ENCODE measurements at regions not wholly inside any gene's neighbourhood (a gene's known extent, or its start where the extent isn't known, plus 50 kb on each side); places are given as distances from the start of the nearest gene placed in this dataset.

DNA sequence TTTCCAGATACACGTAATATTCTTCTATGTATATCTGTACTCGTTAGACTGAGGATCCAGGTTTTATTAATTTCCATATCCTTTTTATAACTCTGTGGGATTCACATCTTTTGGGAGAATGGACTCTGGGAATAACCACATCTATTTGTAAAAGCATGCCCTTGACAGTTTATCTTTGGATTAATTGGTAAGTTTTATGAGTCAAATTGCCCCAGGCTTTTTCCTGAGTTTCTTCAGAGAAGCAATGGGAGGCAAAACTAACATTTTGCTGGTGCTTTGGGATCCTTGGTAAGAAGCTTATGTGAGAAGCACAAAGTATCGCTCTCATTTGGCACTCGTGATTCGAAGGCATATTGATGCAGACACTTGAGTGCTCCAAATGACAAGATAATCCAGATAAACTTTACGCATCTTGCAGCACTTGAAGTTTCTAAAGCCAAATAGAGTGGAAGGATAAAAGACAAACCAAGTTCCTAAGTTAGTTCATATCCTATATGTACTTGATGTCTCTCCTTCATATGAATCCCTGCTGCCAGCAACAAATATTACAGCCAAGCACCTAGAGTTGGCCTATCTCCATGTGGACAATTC, 324.7 kb downstream of the TLE4 start:
- FAIRE-seq (no peak), DNase-seq (ENCODE audit: insufficient read length, low spot score) (no peak)

DNA sequence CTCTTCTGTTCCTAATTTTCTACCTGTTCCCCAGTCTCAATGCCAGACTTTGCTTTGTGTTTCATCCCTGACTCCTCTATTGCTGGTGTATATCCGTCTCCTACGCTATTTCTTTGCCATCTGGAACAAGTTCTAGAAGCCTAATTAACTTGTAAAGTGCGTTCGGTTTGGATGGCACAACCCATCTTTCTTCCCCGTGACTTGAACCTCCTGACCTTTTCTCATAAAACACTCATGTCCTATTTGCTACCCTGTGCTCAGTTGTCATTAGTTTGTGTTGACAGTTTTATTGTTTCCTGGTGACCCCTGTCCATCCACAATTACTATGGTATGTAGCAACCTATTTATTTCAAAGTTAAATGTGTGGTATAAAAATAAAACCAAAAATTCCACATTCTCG, 323.5 kb downstream of the TLE4 start:
- FAIRE-seq (no peak), DNase-seq (ENCODE audit: insufficient read length, low spot score) (no peak)

DNA sequence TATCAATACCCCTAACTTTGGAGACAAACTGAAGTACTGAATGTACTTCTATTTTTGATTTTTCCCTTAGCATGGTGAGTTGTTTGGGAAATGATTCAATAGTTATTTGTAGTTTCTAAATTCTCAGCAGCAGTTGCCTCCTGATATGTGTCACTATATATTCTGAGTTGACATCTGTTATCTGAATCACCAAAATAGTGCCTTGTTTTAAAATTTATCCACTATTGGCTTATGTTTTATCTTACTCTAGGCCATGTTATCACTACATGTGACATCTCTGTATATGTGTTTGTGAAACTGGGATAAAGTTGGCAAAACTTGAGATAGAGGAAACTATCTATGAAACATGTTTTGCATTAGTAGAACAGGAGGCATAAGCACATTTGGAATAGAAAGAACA, 317.6 kb downstream of the TLE4 start:
- DNase-seq (ENCODE audit: insufficient read length, low spot score) (no peak), FAIRE-seq (no peak)

DNA sequence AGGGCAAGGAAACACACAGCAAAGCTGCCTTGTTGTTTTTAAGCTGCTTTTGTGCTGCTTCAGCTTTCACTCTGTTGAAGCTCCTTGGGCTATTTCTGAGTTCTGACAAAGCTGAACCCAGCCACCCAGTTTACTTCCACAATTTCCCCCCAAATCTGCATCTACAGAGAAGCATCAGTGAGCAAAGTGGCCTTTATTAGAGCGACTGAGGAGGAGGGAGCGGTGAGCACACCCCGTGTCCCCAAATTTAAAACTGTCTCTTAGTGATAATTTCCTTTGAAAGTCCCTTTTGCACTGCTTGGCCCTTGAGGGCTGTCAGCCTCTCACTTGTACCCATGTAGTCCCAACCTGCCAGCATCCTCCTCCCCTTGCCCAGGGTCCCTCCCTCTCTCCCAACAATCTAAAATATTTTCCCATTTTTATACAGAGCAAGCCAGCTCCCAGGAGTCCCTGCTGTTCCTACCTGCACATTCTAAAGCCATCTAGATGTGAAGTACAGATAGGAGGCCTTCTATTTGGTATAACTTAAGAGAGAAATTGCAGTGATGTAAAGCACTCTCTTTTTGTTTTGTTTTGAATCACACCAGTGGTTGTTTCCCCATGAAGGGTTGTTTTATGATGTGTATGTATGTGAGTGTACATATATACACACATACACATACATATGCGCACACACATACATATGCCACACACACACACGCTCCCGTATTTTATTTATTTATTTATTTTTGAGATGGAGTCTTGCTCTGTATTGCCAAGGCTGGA, 313.5 kb downstream of the TLE4 start:
- FAIRE-seq (no peak), DNase-seq (ENCODE audit: insufficient read length, low spot score) (no peak)

DNA sequence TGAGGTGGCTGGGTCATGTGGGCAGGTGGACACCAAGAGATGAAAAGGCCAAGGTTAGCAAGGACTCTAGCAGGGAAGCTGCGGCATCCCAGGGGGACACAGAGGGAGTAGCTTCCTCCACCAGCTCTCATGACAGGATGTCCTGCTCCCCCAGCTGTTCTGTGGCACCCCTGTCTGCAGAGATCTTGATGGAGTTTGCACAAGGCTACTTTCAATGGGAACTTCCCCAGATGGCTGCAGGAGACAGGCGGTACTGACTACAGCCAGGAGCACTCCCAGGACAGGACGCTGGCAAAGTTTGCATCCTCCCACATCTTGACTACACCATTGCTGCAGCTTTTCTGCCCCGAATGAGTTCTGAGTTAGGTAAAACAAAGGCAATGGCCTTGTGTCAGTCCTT, 312.8 kb downstream of the TLE4 start:
- DNase-seq (ENCODE audit: insufficient read length, low spot score) (no peak), FAIRE-seq (no peak)

DNA sequence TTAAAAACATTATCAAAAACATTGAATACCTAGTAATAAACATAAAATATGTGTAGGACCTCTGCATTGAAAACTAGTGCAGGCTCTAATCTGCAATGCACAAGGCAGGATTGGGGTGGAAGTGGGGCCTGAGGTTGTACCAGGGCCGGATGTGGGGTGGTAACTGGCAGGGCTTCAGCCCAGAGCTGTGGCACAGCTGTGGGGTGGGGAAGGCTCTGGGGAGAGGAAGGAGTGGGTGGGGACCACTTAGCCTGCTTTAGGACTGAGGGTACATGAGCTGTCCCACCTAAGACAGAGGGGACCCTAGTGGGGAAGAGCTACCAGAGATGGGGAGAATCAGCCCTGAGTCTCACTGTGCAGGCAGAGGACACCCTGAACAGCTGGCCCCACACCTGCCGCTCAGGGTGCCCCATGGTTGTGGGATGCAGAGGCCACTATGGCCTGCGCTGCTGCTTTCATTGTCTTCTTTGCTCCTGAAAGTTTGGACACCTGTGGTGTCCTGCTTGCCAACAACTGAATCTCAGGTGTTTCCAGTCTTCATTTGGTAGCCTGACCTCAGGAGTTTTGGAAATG, 311.4 kb downstream of the TLE4 start:
- FAIRE-seq (no peak), DNase-seq (ENCODE audit: insufficient read length, low spot score) (no peak)

DNA sequence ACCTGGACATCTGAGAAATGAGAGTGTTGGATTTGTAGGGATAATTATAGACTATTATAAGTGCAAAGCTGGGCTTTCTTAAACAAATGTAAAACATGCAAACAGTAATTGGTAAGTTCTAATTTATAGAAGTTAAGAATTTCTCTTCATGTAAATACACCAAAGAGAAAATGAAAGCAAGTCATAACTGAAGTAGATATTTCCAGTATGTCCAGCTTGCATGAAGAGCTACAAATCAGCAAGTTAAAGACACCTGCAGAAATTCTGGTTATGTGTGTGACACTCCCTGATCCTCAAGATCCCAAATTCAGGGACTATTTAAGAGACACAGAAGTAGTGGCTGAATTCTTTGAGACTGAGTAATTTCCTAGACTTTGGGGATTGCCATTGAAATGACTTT, 308.9 kb downstream of the TLE4 start:
- DNase-seq (ENCODE audit: insufficient read length, low spot score) (no peak), FAIRE-seq (peak; percentile 26)

DNA sequence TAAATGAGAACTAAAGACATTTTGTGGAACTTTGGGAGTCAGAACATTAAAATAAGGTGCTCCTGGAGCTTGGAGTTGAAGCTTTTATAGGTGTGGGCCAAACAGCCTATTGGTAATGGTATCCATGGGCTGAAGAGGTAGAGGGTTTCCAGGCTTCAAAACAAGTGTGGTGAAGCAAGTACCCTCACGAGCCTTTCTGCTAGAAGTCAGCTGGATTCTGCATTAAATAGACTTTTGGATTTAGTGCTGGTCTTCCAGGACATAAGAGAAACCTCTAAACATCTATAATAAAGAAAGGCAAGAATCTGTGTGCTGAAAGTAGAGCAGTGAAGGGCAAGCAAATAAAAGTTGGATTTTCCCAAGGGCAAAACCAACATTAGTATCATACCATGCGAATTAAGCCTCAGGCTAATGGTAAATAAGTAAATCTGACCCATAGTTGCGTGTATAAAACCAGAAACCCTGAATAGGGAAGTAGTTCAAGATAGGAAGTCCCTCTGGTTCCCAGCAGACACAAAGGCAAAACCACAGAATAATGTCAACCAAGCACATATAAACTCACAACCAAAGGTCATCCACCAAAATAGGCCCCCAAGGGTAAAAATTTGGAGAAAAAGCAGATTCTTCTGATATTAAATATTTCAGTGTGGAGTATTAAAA, 306.3 kb downstream of the TLE4 start:
- no peak for FAIRE-seq
- no peak for DNase-seq (ENCODE audit: insufficient read length, low spot score)

DNA sequence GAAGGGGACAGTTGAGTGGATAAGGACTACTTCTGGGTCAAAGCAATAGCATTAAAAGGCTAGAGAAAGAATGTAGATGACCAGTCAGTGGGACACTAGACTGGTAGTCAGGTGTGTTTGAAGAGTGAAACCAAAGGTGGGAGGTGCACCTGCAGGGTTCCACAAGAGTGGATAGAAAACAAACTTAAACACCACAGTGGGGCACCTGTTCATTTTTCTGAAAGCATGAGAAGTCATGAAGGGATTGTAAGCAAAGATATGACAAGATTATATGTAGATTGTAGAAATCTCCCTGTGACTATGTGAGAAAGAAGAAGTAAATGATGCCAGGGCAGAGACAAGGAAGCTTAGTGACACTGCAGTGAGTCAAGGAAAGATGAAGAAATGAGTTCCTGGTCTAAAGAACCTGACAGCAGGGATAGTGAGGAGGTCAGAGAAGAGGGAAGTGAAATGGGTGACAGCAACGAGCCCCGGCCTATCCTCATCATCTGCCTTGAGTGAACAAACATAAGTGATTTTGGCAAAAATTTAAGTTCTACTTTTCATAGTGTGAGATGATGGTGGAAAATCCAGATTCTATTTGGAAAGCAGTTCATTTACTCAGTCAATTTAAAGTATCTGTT, 296.9 kb downstream of the TLE4 start:
- FAIRE-seq, result no peak
- no peak for DNase-seq (ENCODE audit: insufficient read length, low spot score)

DNA sequence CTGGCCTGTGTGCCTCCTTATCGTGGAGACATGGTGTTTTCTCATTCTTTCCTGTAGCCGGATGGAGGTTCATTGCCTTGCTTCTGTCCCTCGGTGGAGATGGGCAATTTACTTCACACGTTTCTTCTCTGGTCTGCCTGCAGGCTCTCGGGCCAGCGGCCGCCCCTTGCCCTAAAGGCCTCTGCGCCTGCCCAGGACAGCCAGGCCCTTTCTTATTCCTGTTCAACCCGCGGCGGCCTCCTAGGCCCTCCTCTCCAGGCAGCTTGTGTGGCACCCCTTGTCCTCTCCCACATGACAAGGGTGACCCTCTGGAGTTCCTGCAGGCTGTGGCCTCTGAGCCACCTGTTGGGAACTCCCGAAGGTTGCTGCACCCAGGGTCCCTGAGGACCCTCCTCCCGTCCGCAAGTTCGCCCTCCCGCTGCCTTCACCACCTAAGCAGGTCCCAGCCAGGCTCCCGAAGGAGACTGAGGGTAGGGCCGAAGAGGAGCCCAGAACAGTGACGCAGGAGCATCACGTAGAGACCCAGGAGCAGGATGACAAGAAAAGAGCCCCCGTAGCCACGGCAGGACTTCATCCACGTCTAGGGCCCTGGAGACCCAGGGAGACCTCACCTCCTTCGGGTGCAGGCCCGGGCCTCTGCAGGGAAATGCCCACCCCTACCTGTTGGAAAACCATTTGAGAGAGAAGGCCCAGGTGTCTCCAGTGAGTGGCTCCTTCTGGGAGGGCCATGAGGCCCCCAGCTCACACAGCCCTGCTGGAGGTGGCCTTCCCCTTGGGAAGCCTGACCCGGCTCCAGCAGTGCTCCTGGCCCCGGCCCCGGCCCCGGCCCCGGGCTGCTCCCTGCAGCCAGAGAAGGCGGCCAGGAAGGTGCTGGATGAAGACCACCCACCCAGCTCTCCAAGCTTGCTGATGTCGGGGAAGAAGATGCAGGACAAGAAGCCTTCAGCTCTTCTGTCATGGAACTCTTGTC, 291.4 kb downstream of the TLE4 start:
- no peak for DNase-seq (ENCODE audit: insufficient read length, low spot score)
- FAIRE-seq, result no peak

DNA sequence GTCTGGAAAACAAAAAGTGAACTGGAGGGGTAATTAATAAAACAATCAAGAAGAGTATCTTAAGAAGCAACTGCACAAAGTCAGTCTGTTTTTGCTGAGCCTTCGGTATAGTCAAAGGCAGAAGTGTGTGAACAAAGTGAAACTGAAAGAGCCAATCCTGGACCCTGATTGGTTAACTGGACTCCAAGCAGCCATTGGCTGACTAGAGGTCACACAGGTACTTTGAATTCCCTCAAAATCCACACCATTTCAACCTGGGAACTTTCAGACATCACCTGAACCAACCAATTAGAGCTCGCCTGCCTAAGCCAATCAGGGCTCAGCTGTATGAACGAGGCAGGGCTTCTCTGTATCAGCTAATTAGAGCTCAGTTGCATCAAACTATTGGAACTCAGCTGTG, 286.7 kb downstream of the TLE4 start:
- FAIRE-seq, result no peak
- DNase-seq (ENCODE audit: insufficient read length, low spot score), result no peak

DNA sequence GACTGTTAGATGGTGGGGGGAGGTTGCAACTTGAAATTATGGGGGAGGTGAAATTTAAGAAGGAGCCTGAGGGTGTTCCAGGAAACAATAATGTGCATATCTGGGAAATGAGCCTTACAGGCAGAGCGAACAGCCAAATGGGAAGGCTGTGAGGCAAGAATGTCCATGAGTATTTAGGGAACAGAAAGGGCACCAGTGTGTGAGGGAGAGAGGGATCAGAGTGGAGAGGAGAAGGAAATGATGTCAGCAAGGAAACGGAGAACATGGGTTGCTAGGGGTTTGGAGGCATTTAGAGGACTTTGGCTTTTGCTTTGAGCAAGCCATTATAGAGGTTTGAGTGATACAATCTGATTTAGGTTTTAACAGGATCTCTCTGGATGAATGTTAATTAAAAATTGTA, 285.4 kb downstream of the TLE4 start:
- DNase-seq (ENCODE audit: insufficient read length, low spot score) (no peak), FAIRE-seq (no peak)

DNA sequence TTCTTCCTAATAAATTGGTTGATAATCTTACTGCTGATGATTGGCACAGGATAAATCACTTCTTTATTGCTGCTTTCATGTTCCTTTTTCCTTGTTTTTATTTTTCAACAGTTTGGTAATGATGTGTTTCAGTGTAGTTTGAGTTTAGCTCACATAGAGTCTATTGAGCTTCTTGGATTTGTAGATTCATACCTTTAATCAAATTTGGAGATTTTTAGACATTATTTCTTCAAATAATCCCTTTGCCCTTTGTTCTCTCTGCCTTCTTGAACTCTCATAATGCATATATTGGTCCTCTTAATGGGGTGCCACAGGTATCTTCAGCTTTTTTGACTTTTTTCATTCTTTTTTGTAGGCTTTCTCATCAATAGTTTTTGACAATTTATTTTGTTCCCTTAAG, 275.3 kb downstream of the TLE4 start:
- FAIRE-seq (no peak), DNase-seq (ENCODE audit: insufficient read length, low spot score) (no peak)

DNA sequence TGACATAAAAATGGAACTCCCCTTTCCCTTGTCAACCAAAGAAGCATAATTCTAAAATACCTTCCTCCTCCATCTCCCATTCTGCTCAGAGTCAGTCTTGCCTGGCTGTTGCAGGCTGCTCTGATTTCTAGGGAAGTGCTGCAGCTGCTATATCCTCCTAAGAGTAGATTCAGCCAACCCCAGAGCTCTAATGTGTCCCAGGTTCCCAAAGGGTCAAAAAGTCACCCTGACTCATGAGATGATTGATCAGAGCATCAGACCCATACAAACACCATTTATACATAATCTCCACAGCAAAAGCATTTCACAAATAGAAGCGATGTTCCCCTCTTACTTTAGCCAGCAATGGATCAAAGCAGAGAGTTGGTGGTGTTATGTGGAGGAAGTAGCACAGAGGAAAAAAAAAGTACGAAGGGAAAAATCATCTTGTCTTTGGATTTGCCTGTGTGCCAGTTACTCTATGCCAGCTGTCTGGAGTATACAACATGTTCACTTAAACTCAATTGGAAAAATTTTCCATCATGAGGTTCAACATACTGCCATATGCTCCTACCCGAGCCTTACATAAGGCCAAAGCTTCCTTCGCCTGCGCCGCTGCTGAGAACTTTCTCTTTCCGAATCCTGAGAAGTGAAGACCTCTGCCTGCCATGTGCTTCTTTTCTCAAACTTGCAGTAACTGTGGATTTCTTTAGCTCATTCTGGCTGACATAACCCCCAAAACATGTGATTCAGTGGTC, 258.0 kb downstream of the TLE4 start:
- DNase-seq (ENCODE audit: insufficient read length, low spot score) (no peak), FAIRE-seq (no peak)

DNA sequence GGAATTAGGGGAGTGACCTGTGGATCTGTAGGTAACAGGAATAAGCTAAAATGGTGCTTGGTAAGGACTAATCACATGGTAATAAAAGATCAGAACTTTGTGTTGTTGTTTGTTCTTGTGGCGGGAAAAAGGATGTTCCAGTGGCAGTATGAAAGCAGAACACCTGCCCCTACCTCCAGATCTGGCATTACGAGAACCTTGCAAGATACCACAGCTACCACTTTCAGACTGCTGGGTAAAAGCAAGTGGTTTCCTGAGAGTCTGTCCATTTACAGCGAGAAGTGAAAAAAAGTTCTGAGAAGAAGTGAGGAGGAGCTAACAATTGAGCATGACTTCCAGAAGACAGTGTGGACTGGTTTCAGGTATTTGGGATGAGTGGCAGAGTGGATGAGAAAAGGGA, 252.5 kb downstream of the TLE4 start:
- DNase-seq (ENCODE audit: insufficient read length, low spot score) (peak; percentile 16), FAIRE-seq (peak; percentile 84)

DNA sequence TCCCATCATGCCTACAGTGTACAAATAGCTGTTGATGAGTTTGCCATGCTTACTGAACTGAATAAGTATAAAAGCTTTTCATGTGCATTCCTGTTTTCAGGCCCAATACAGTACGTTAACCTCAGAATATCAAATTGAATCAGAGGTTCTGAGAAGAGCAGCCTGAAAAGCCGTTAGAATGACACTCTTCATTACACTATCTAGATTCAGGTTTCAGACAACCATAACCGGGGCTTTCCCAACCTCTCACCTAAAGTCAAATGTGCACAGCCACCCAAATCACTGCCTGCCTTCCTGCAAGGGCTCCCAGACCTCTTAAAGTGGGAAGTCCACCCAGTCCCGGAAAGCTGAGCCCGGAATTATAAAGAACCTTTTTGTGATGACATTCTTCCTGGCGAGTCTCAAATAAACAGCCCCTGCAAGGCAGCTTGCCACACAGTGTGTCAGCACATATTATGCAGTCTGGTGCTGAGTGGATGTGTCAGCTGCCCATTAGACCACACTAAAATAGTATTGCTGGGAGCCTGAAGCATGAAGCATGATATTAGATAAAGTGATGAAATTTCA, 245.8 kb downstream of the TLE4 start:
- DNase-seq (ENCODE audit: insufficient read length, low spot score) (no peak), FAIRE-seq (peak; percentile 86)

DNA sequence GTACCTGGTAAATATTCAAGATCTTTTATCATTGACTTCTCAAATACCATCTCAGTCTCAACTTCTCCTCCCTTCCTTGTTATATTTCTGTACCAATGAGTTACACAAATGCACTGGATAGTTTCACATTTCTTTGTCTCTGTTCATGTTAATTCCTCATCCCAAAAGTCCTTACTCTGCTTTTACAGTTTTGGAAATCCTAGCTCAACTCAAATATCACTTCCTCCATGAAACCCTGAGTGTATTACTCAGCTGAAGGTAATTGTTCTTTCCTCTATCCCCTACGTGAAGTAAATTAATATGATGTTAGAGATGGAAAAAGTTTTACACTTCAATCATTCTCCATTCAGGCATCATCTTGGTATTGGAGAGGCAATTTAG, 241.5 kb downstream of the TLE4 start:
- DNase-seq (ENCODE audit: insufficient read length, low spot score) (no peak), FAIRE-seq (peak; percentile 44)

DNA sequence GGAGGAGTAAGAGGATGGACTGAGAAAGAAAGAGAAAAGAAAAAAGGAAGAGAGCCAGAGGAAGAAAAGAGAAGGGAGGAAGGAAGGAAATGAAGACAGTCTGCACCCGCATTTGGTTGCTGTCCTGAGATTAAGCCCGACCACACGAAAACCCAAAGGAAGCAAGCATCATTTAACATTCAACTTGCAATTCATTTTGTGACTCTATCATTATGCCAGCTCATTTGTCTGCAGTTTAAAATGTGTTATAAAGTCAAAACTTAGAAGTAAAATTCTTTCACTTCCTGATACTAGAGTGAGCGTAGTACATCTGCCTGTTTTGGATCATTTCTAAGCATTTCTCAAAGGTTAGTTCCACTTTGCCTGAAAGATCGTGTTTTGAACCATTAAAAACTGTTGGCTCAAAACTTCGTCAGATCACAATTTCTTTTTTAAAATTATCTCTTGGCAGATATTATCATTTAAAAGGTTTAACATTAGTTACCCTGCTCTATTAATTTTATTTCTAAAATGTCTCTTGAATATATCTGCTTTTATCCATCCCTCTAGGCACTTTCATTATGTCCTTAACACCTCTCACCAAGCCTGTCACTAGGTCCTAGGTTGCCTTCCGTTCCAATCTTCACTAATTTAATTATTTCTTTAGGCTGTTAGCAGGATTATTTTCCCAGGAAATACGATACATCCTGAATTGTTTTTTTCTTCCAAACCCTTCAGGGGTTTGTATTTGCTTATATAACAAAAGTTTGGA, 240.9 kb downstream of the TLE4 start:
- FAIRE-seq (peak; percentile 95), DNase-seq (ENCODE audit: insufficient read length, low spot score) (peak; percentile 15)

DNA sequence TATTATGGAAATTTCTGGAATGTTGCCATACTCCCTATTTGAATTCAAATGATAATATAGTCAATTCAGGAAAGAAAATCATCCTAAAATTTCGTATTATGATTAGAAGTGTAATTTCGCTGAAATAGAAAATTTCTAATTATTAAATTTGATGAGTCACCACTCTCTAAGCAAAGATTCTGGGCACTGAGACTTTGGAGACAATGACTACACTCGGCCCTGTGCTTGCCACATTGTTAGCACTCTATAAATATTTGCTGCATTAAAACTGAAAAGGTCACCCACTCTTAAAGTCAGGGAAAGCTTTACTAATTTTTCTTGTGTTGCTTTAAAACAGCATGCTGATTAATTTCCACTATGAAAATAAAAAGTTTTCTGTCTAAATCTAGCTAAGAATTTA, 240.3 kb downstream of the TLE4 start:
- DNase-seq (ENCODE audit: insufficient read length, low spot score) (no peak), FAIRE-seq (no peak)
